ENCODE measurements at regions not wholly inside any gene's neighbourhood (a gene's known extent, or its start where the extent isn't known, plus 50 kb on each side); places are given as distances from the start of the nearest gene placed in this dataset.

GRCh38 chr11:71179877-71180605 is 72.3 kb downstream of the SHANK2 start:
- in situ Hi-C loops (cut with MboI; ENCODE audit: low sequenced_read_pairs, unreplicated experiment), result no loop called here
- no peak for TF ChIP-seq CTCF (IDR thresholded peaks at IDR 0.05; ENCODE audit: borderline replicate concordance, control extremely low read depth, extremely low read depth, insufficient read depth, missing control alignments)
- DNase-seq (ENCODE audit: low spot score), result no peak

GRCh38 chr11:71178076-71178475 is 74.3 kb downstream of the SHANK2 start:
- TF ChIP-seq CTCF (IDR thresholded peaks at IDR 0.05; ENCODE audit: borderline replicate concordance, control extremely low read depth, extremely low read depth, insufficient read depth, missing control alignments), result no peak
- in situ Hi-C loops (cut with MboI; ENCODE audit: low sequenced_read_pairs, unreplicated experiment), result no loop called here
- no peak for DNase-seq (ENCODE audit: low spot score)

- in situ Hi-C loops (cut with MboI; ENCODE audit: low sequenced_read_pairs, unreplicated experiment), result no loop called here
These were observed 75.6 kb downstream of the SHANK2 start for GRCh38 chr11:71176812-71177211.

GRCh38 chr11:71173709-71174108 is 78.7 kb downstream of the SHANK2 start:
- no peak for TF ChIP-seq CTCF (IDR thresholded peaks at IDR 0.05; ENCODE audit: borderline replicate concordance, control extremely low read depth, extremely low read depth, insufficient read depth, missing control alignments)
- in situ Hi-C loops (cut with MboI; ENCODE audit: low sequenced_read_pairs, unreplicated experiment), result no loop called here
- no peak for DNase-seq (ENCODE audit: low spot score)

More at GRCh38 chr11:71176812-71177211, 75.6 kb downstream of the SHANK2 start:
- no peak for DNase-seq (ENCODE audit: low spot score)
- no peak for TF ChIP-seq CTCF (IDR thresholded peaks at IDR 0.05; ENCODE audit: borderline replicate concordance, control extremely low read depth, extremely low read depth, insufficient read depth, missing control alignments)

GRCh38 chr11:71172680-71173079 is 79.7 kb downstream of the SHANK2 start:
- DNase-seq (ENCODE audit: low spot score), result no peak
- no peak for TF ChIP-seq CTCF (IDR thresholded peaks at IDR 0.05; ENCODE audit: borderline replicate concordance, control extremely low read depth, extremely low read depth, insufficient read depth, missing control alignments)
- in situ Hi-C loops (cut with MboI; ENCODE audit: low sequenced_read_pairs, unreplicated experiment), result no loop called here

GRCh38 chr11:71171576-71171975 is 80.8 kb downstream of the SHANK2 start:
- in situ Hi-C loops (cut with MboI; ENCODE audit: low sequenced_read_pairs, unreplicated experiment), result no loop called here
- TF ChIP-seq CTCF (IDR thresholded peaks at IDR 0.05; ENCODE audit: borderline replicate concordance, control extremely low read depth, extremely low read depth, insufficient read depth, missing control alignments), result no peak
- no peak for DNase-seq (ENCODE audit: low spot score)
